GM19397 (cell line): ENCODE measurements at regions not wholly inside any gene's neighbourhood (a gene's known extent, or its start where the extent isn't known, plus 50 kb on each side); places are given as distances from the start of the nearest gene placed in this dataset.

ENCODE experiments used
- ATAC-seq: cut with Tn5 transposase; IDR thresholded peaks from one replicate; pipeline ENCODE4 v1.9.1; 2021; ENCODE audit warnings: mild to moderate bottlenecking, moderate library complexity; ENCODE audit not compliant: unreplicated experiment

- ATAC-seq: no peak
Measured at GRCh38 chr19:28889941-28890670, 322.8 kb downstream of the UQCRFS1 start.

- no peak for ATAC-seq
Measured at GRCh38 chr19:28887920-28888618, 324.9 kb downstream of the UQCRFS1 start.

- ATAC-seq: no peak
Measured at GRCh38 chr19:28886708-28887107, 326.2 kb downstream of the UQCRFS1 start.

DNA sequence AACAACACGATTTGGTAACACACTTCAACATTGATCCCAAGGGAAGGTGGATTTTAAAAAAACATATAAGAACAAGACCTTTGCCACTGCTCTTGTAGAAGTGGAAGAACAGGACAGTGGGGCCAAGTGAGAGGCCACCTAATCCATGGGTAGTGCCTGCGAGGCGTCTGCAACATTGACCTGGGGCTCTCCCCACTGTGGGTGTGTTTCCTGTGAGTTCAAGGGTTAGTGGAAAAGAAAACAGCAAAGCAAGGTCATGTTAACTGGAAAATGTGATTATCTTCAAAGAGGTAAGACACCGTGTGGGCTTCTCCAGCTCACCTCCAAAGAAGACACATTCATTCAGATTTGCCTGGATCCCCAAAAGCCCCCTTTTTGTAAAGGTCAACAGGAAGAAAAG, 327.0 kb downstream of the UQCRFS1 start:
- ATAC-seq: no peak

- no peak for ATAC-seq
Measured at GRCh38 chr19:28884786-28885476, 328.0 kb downstream of the UQCRFS1 start.

GRCh38 chr19:28883241-28883693, 329.7 kb downstream of the UQCRFS1 start:
- no peak for ATAC-seq

DNA sequence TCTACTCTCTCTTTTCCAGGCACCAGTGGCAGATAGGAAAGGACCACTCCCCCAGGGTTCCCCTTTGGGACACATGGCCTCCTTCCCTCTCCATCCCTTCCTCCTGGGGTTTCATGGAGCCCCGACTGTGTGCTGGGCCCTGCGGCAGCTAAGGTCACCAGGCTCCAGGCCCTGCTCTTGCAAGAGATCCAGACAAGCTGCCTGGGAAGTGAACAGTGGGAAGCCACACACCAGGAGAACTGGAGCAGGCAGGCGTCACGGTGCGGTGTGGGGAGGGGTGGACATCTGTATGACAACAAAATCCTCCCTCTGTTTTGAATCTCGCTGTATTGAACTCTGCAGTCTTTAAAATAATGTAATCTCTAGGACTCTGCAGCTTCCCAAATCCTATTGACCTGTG, 330.1 kb downstream of the UQCRFS1 start:
- no peak for ATAC-seq

- no peak for ATAC-seq
Measured at GRCh38 chr19:28881616-28882015, 331.3 kb downstream of the UQCRFS1 start.

GRCh38 chr19:28880735-28881401, 332.1 kb downstream of the UQCRFS1 start:
- ATAC-seq: no peak

GRCh38 chr19:28878862-28879566, 333.9 kb downstream of the UQCRFS1 start:
- ATAC-seq: no peak

DNA sequence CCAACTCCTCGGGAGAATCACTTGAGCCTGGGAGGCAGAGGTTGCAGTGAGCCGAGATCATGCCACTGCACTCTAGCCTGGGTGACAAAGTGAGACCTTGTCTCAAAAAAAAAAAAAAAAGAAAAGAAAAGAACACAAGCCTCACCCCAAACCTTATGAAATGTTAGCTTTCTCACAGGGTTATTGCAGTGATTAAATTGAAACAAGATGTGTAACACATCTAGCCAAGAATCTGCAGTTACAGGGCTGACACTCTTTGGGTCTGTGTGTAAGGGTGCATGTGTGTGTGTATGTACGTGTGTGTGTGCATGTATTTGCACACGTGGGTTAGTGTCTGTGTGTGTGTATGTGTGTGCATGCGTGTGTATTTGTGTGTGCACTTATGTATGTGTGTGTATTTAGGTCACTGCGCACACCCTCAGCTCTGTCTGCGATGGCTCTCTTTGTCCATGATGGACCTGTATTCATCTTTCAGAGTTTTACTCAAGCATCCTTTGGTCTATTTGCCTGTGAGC, 336.3 kb downstream of the UQCRFS1 start:
- ATAC-seq: no peak

GRCh38 chr19:28874742-28875141, 338.2 kb downstream of the UQCRFS1 start:
- no peak for ATAC-seq

DNA sequence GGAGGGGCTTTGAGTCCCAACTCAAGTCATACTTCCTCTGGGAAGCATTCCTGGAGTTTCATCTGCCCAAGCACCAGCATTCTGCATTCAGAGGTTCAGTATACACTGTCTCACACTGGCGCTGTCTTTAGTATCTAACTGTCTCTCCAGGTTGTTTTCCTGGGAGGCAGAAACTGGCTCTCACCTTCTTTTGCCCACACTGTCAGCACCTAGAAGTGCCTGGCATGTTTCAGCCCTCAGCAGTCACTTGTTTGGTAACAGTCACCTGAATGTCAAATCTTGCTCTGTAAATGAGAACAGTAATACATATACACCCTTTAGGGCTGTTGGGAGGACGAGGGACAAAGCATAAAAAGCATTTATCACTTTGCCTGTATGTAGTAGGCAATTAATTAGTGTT, 339.6 kb downstream of the UQCRFS1 start:
- no peak for ATAC-seq

GRCh38 chr19:28871099-28871725, 341.7 kb downstream of the UQCRFS1 start:
- no peak for ATAC-seq

DNA sequence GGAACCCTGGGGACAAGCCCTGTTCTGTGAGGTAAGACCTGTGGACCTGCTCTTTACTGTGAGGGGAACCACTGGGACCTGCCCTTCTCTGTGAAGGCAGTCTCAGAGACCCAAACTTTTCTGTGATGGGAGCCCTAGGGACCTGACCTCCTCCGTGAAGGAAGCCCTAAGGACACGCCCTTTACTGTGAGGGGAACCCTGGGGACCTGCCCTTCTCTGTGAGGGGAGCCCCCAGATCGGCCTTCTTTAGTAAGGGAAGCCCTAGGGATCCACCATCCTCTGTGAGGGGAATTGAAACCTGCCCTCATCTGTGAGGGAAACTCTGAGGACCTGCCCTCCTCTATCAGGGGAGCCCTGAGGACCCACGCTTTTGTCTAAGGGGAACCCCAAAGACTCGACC, 343.5 kb downstream of the UQCRFS1 start:
- ATAC-seq: peak; percentile 57

DNA sequence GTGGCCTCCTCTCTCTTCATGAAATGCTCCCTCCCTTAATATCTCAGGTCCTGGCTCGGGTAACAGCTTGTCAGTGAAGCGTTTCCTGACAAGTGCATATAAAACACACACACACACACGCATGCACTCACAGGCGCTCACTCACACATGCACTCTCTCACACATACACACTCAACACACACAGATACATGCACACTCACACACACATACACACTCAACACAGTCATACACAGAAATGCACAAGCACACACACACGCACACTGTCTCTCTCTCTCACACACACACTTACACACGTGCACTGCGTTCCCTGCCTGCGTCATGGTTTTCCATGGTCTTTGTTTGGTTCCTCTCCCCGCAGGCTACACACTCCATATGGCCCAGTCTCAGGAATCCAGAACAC, 344.1 kb downstream of the UQCRFS1 start:
- no peak for ATAC-seq

GRCh38 chr19:28867978-28868377, 345.0 kb downstream of the UQCRFS1 start:
- ATAC-seq: no peak

GRCh38 chr19:28864577-28865042, 348.3 kb downstream of the UQCRFS1 start:
- ATAC-seq: no peak

DNA sequence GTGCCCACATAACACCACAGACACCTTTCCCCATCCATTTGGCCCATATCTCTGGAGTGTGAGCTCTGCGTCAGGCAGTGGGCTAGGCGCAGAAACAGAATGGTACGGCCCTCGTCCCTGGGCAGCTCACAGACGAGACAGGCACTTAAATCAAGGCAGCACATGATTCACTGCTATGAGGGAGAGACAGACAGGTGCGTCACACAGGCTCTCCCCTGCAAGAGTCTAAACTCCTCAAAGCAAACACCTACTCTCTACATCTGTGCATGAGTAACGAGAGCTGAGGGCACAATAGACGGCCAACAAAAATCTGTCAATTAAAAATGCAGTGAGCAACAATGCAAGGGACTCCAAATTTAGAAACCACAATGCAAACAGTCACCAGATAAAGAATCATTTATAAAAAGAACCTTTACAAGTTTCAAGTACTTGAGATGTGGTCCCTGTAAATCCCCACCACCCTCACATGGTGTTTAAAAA, 348.9 kb downstream of the UQCRFS1 start:
- no peak for ATAC-seq

GRCh38 chr19:28862238-28862637, 350.7 kb downstream of the UQCRFS1 start:
- ATAC-seq: no peak
